Activated CD4-positive, alpha-beta T cell treated with anti-CD3 and anti-CD28 coated beads, Interleukin-2, Interleukin-4, amounts not matched to agents 100 ng/mL and 50 ng/mL, durations not matched to agents 16 hours and 8 hours (primary cell): ENCODE measurements at regions not wholly inside any gene's neighbourhood (a gene's known extent, or its start where the extent isn't known, plus 50 kb on each side); places are given as distances from the start of the nearest gene placed in this dataset.
A peak's percentile ranks its signal among the peaks of the same experiment; 100 is the strongest.

Experiments used
- DNase-seq: peaks from one replicate; pipeline ENCODE4 v3.0.0-alpha.2; 2020; ENCODE audit warnings: low spot score

DNA sequence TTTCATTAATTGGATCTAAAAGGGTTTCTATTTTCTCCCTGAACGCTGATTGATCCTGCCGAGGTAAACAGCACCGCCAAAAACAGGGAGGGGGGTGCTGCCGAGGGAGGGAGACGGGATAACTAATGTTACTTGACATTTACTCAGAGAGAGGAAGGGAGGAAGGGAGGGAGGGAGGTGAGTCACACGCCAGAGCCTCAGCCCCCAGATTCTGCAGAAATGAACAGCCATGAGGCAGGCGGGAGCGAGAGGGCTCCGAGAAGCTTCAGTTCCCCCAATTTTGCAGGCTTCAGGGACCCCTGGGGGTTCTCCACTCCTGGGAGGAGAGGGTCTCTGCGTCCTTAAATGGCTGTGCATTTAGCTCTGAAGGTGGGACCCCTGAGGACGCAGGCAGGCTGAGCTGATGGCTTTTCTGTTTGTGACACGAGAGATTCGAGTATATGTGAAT, 59.1 kb upstream of the IER5L start:
- peak; percentile 55 for DNase-seq

- DNase-seq = no peak
Measured at GRCh38 chr9:129236441-129237145, 58.5 kb upstream of the IER5L start.

- peak; percentile 64 for DNase-seq
Measured at GRCh38 chr9:129235931-129236331, 57.9 kb upstream of the IER5L start.

GRCh38 chr9:129235041-129235930, 57.2 kb upstream of the IER5L start:
- DNase-seq = no peak

GRCh38 chr9:129234491-129234890, 56.4 kb upstream of the IER5L start:
- DNase-seq = no peak

DNA sequence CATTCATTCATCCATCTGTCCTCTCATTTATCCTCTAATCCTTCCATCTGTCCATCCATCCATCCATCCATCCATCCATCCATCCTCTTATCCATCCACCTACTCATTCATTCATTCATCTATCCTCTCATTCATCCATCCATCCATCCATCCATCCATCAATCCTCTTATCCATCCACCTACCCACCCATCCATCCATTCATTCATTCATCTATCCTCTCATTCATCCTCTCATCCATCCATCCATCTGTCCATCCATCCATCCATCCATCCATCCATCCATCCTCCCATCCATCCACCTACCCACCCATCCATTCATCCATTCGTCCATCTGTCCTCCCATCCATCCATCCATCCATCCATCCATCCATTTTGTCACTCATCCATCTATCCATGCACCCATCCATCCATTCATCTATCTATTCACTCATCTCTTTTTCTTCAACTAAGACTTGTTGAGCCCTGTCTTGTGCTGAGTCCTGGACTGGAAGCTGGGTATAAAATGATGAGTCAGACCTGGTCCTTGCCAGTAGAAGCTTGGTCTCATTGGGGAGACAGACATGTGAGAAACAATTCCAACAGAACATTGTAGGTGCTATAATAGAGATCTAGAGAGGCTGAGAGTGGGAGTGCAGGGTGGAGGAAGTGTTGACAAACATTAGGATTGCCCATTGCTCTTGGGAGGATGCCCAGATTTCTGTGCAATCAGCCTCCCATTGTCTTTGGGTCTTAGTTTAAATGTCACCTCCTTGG, 55.0 kb upstream of the IER5L start:
- DNase-seq = no peak

DNA sequence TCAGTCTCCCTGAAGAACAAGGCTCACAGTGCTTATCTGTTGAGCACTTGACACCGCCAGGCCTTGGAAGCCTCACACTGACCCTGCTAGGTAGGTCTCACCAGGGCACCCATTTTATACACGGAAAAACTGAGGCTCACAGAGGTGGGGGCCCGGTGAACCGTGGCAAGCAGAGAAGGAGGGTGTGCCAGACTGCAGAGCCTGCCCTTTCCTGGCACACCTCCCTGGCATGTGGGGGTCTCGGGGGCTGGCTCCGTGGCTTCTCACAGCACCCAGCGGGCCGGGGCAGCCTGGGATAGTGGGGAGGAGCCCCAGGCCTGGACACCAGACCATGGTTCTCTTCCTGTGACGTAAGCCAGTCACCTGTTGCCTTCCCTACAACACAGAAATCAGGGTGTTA, 53.7 kb upstream of the IER5L start:
- no peak for DNase-seq

GRCh38 chr9:129231022-129231739, 53.1 kb upstream of the IER5L start:
- DNase-seq = no peak

- DNase-seq = no peak
Measured at GRCh38 chr9:129230302-129230701, 52.2 kb upstream of the IER5L start.
